HG03045 (cell line): ENCODE measurements at regions not wholly inside any gene's neighbourhood (a gene's known extent, or its start where the extent isn't known, plus 50 kb on each side); places are given as distances from the start of the nearest gene placed in this dataset.
"Not testable (repeated sequence)": the region's sequence is repeated elsewhere in the genome, so short reads cannot be mapped to it uniquely, and the experiment has no call there.

Source experiments
- ATAC-seq: cut with Tn5 transposase; IDR thresholded peaks from one replicate; pipeline ENCODE4 v1.9.1; 2021; ENCODE audit warnings: mild to moderate bottlenecking, moderate library complexity; ENCODE audit not compliant: unreplicated experiment

GRCh38 chr21:13935396-13936032, 275.2 kb downstream of the LIPI start:
- not testable (repeated sequence) for ATAC-seq

GRCh38 chr21:13934887-13935342, 275.8 kb downstream of the LIPI start:
- ATAC-seq, result not testable (repeated sequence)

GRCh38 chr21:13923175-13923574, 287.6 kb downstream of the LIPI start:
- not testable (repeated sequence) for ATAC-seq

- not testable (repeated sequence) for ATAC-seq
Observed at GRCh38 chr21:13921455-13921854, 289.3 kb downstream of the LIPI start.

- not testable (repeated sequence) for ATAC-seq
Observed at GRCh38 chr21:13907385-13907784, 297.8 kb downstream of the POTED start.

- ATAC-seq, result not testable (repeated sequence)
Observed at GRCh38 chr21:13896596-13897247, 287.1 kb downstream of the POTED start.

- ATAC-seq, result not testable (repeated sequence)
Observed at GRCh38 chr21:13893617-13894016, 284.0 kb downstream of the POTED start.

GRCh38 chr21:13893025-13893424, 283.4 kb downstream of the POTED start:
- not testable (repeated sequence) for ATAC-seq

GRCh38 chr21:13892146-13892751, 282.7 kb downstream of the POTED start:
- not testable (repeated sequence) for ATAC-seq

GRCh38 chr21:13889176-13889575, 279.6 kb downstream of the POTED start:
- not testable (repeated sequence) for ATAC-seq

- ATAC-seq, result not testable (repeated sequence)
Observed at GRCh38 chr21:13883641-13884395, 274.2 kb downstream of the POTED start.

- not testable (repeated sequence) for ATAC-seq
Observed at GRCh38 chr21:13877503-13877902, 267.9 kb downstream of the POTED start.

- not testable (repeated sequence) for ATAC-seq
Observed at GRCh38 chr21:13876999-13877398, 267.4 kb downstream of the POTED start.

- ATAC-seq, result not testable (repeated sequence)
Observed at GRCh38 chr21:13874001-13874400, 264.4 kb downstream of the POTED start.

- no peak for ATAC-seq
Observed at GRCh38 chr21:13854638-13855037, 245.1 kb downstream of the POTED start.

GRCh38 chr21:13850808-13851207, 241.2 kb downstream of the POTED start:
- ATAC-seq, result not testable (repeated sequence)

- ATAC-seq, result not testable (repeated sequence)
Observed at GRCh38 chr21:13849489-13849888, 239.9 kb downstream of the POTED start.

- ATAC-seq, result not testable (repeated sequence)
Observed at GRCh38 chr21:13846718-13847117, 237.1 kb downstream of the POTED start.

GRCh38 chr21:13844574-13844973, 235.0 kb downstream of the POTED start:
- not testable (repeated sequence) for ATAC-seq

- not testable (repeated sequence) for ATAC-seq
Observed at GRCh38 chr21:13843081-13843480, 233.5 kb downstream of the POTED start.

GRCh38 chr21:13827666-13828065, 218.1 kb downstream of the POTED start:
- not testable (repeated sequence) for ATAC-seq
